GM23338 (cell line): ENCODE measurements at regions not wholly inside any gene's neighbourhood (a gene's known extent, or its start where the extent isn't known, plus 50 kb on each side); places are given as distances from the start of the nearest gene placed in this dataset.
A peak's percentile ranks its signal among the peaks of the same experiment; 100 is the strongest.

ENCODE experiments used
- ATAC-seq: fragments of 200-7000 bp; cut with Tn5 transposase; 3 replicates; pipeline ENCODE4 v1.9.1; 2020
- DNase-seq: peaks from one replicate; pipeline ENCODE4 v3.0.0-alpha.2; 2015; ENCODE audit warnings: low spot score
- H2AFZ ChIP-seq: fragments of 200-600 bp; sonication (generic); 2 replicates; pipeline ENCODE4 v1.8.0; 2016; ENCODE audit warnings: antibody characterized with exemption, mild to moderate bottlenecking, moderate library complexity
- H3F3A ChIP-seq: fragments of 200-600 bp; sonication (generic); replicated peaks from 2 replicates; pipeline ENCODE4 v1.8.0; 2017; ENCODE audit warnings: antibody characterized with exemption, mixed run types, low read depth
- H3K27ac ChIP-seq: fragments of 200-600 bp; sonication (generic); 2 replicates; pipeline ENCODE4 v1.6.1; 2016; ENCODE audit warnings: low read depth
- H3K27me3 ChIP-seq: fragments of 200-600 bp; sonication (generic); 2 replicates; pipeline ENCODE4 v1.8.0; 2016; ENCODE audit warnings: mild to moderate bottlenecking, mixed run types, moderate library complexity; ENCODE audit not compliant: insufficient read depth
- H3K36me3 ChIP-seq: fragments of 200-600 bp; sonication (generic); 2 replicates; pipeline ENCODE4 v1.8.0; 2016; ENCODE audit warnings: mild to moderate bottlenecking; ENCODE audit not compliant: insufficient read depth
- H3K4me1 ChIP-seq: fragments of 200-600 bp; sonication (generic); 2 replicates; pipeline ENCODE4 v1.8.0; 2016; ENCODE audit warnings: mild to moderate bottlenecking, moderate library complexity; ENCODE audit not compliant: insufficient read depth
- H3K4me2 ChIP-seq: fragments of 200-600 bp; sonication (generic); 2 replicates; pipeline ENCODE4 v1.7.1; 2017; ENCODE audit warnings: mixed run types
- H3K4me3 ChIP-seq: fragments of 200-600 bp; sonication (generic); 2 replicates; pipeline ENCODE4 v1.6.1; 2016; ENCODE audit warnings: mixed run types
- H3K79me2 ChIP-seq: fragments of 200-600 bp; sonication (generic); replicated peaks from 2 replicates; pipeline ENCODE4 v1.8.0; 2017; ENCODE audit warnings: mild to moderate bottlenecking; ENCODE audit not compliant: insufficient read depth
- H3K9me2 ChIP-seq: fragments of 200-600 bp; sonication (generic); 2 replicates; pipeline ENCODE4 v1.8.0; 2017; ENCODE audit not compliant: insufficient read depth
- H4K20me1 ChIP-seq: fragments of 200-600 bp; sonication (generic); replicated peaks from 2 replicates; pipeline ENCODE4 v1.8.0; 2017; ENCODE audit warnings: mild to moderate bottlenecking; ENCODE audit not compliant: insufficient read depth
- H3K27ac Mint-ChIP-seq: 2 replicates; pipeline ENCODE4 v1.8.0; 2020; ENCODE audit warnings: inconsistent platforms, mild to moderate bottlenecking, moderate library complexity, mixed read lengths
- H3K27me3 Mint-ChIP-seq: 3 replicates; pipeline ENCODE4 v1.8.0; 2022; ENCODE audit warnings: low read depth, mild to moderate bottlenecking, moderate library complexity, mixed read lengths, inconsistent platforms; ENCODE audit not compliant: insufficient read depth, poor library complexity
- H3K36me3 Mint-ChIP-seq: 3 replicates; pipeline ENCODE4 v1.8.0; 2021; ENCODE audit warnings: low read depth, mild to moderate bottlenecking, inconsistent platforms, moderate library complexity, mixed read lengths
- H3K4me1 Mint-ChIP-seq: 3 replicates; pipeline ENCODE4 v1.8.0; 2020; ENCODE audit warnings: mild to moderate bottlenecking, inconsistent platforms, mixed read lengths
- H3K4me3 Mint-ChIP-seq: 3 replicates; pipeline ENCODE4 v1.8.0; 2021; ENCODE audit warnings: moderate library complexity, mild to moderate bottlenecking, inconsistent platforms, mixed read lengths
- H3K9me3 Mint-ChIP-seq: 3 replicates; pipeline ENCODE4 v1.8.0; 2020; ENCODE audit warnings: moderate library complexity, mild to moderate bottlenecking, inconsistent platforms, mixed read lengths
- CREB1 ChIP-seq: fragments of 250-450 bp; sonication (Bioruptor Pico); IDR thresholded peaks from 2 replicates; pipeline ENCODE4 v1.5.0; 2020; ENCODE audit warnings: low read depth, mild to moderate bottlenecking, moderate library complexity
- ETS1 ChIP-seq: IDR thresholded peaks from 2 replicates; pipeline ENCODE4 v1.6.1; 2016; ENCODE audit warnings: antibody characterized with exemption
- EZH2 ChIP-seq: fragments of 200-600 bp; sonication (generic); IDR thresholded peaks from one replicate; pipeline ENCODE4 v1.8.0; 2017; ENCODE audit warnings: antibody characterized with exemption, mild to moderate bottlenecking, low read depth; ENCODE audit not compliant: unreplicated experiment
- JUNB ChIP-seq: IDR thresholded peaks from one replicate; pipeline ENCODE4 v1.6.1; 2016; ENCODE audit warnings: antibody characterized with exemption; ENCODE audit not compliant: unreplicated experiment
- ZNF462 ChIP-seq: fragments of 250-450 bp; sonication (Bioruptor Pico); IDR thresholded peaks from 2 replicates; pipeline ENCODE4 v1.5.0; 2020; ENCODE audit warnings: mild to moderate bottlenecking, moderate library complexity

- peaks cover 14% of the 10 kb centered on the region for H3K4me1 Mint-ChIP-seq
- Histone ChIP-seq H3K36me3 (no peaks in the 10 kb centered on the region), H3F3A (no peaks in the 10 kb centered on the region), H3K27me3 (no peaks in the 10 kb centered on the region), H3K9me2 (peaks cover 16% of the 10 kb centered on the region; the same call in 1 of the 2 replicates), H3K4me2 (no peak overlapping the region), H4K20me1 (no peaks in the 10 kb centered on the region), H3K4me3 (no peak overlapping the region), H3K4me1 (peaks cover 10% of the 10 kb centered on the region), H3K79me2 (no peaks in the 10 kb centered on the region), H2AFZ (peak overlapping the region; percentile 95), H3K27ac (no peak overlapping the region)
- no peak overlapping the region for H3K4me3 Mint-ChIP-seq
- TF ChIP-seq ZNF462 (CRISPR knock-in tag), result no peak
- no peak for TF ChIP-seq JUNB
- no peak for TF ChIP-seq EZH2
- no peak for TF ChIP-seq ETS1
- no peaks in the 10 kb centered on the region for H3K9me3 Mint-ChIP-seq
- no peaks in the 10 kb centered on the region for H3K36me3 Mint-ChIP-seq
- DNase-seq (no peak), ATAC-seq (no peak)
- H3K27me3 Mint-ChIP-seq, result no peaks in the 10 kb centered on the region
- H3K27ac Mint-ChIP-seq, result no peak overlapping the region
Measured at GRCh38 chr6:151682251-151682650, 125.2 kb upstream of the ESR1 start.

GRCh38 chr6:151682922-151683321, 124.6 kb upstream of the ESR1 start:
- H3K27me3 ChIP-seq, result no peaks in the 10 kb centered on the region
- DNase-seq (no peak), ATAC-seq (no peak)
- H3K27ac ChIP-seq, result no peak overlapping the region
- H2AFZ ChIP-seq, result no peak overlapping the region
- Mint-ChIP-seq H3K9me3 (no peaks in the 10 kb centered on the region), H3K27me3 (no peaks in the 10 kb centered on the region), H3K4me3 (no peak overlapping the region), H3K36me3 (no peaks in the 10 kb centered on the region), H3K27ac (no peak overlapping the region), H3K4me1 (peaks cover 14% of the 10 kb centered on the region)
- H3K9me2 ChIP-seq, result peaks cover 18% of the 10 kb centered on the region; the same call in 1 of the 2 replicates
- H3K4me3 ChIP-seq, result no peak overlapping the region
- H3F3A ChIP-seq, result no peaks in the 10 kb centered on the region
- peaks cover 10% of the 10 kb centered on the region for H3K4me1 ChIP-seq
- H3K36me3 ChIP-seq, result no peaks in the 10 kb centered on the region
- H3K4me2 ChIP-seq, result no peak overlapping the region
- no peaks in the 10 kb centered on the region for H4K20me1 ChIP-seq
- no peaks in the 10 kb centered on the region for H3K79me2 ChIP-seq
- no peak for TF ChIP-seq CREB1 (CRISPR knock-in tag)
- TF ChIP-seq ZNF462 (CRISPR knock-in tag), result no peak
- TF ChIP-seq JUNB, result no peak
